DOHH2 (cell line): ENCODE measurements at regions not wholly inside any gene's neighbourhood (a gene's known extent, or its start where the extent isn't known, plus 50 kb on each side); places are given as distances from the start of the nearest gene placed in this dataset.

Experiments used
- H3F3A ChIP-seq: fragments of 200-600 bp; sonication (generic), shearing (Covaris generic); 2 replicates; pipeline ENCODE4 v1.6.0; 2016; ENCODE audit warnings: antibody characterized with exemption, mild to moderate bottlenecking; ENCODE audit not compliant: control insufficient read depth, insufficient read depth
- H3K27ac ChIP-seq: fragments of 200-600 bp; sonication (generic); 2 replicates; pipeline ENCODE4 v1.5.1; 2014; ENCODE audit warnings: low read depth, mild to moderate bottlenecking, low read length, moderate library complexity
- H3K27me3 ChIP-seq: fragments of 200-600 bp; sonication (generic); 2 replicates; pipeline ENCODE4 v1.6.1; 2014; ENCODE audit warnings: mild to moderate bottlenecking, low read length, mixed read lengths; ENCODE audit not compliant: control insufficient read depth
- H3K36me3 ChIP-seq: fragments of 200-600 bp; sonication (generic); 2 replicates; pipeline ENCODE4 v1.6.1; 2014; ENCODE audit warnings: mild to moderate bottlenecking, low read length, moderate library complexity, mixed read lengths; ENCODE audit not compliant: control insufficient read depth
- H3K4me1 ChIP-seq: fragments of 200-600 bp; sonication (generic); 2 replicates; pipeline ENCODE4 v1.6.1; 2014; ENCODE audit warnings: mild to moderate bottlenecking, low read length, mixed read lengths; ENCODE audit not compliant: control insufficient read depth
- H3K4me2 ChIP-seq: fragments of 200-600 bp; sonication (generic); 2 replicates; pipeline ENCODE4 v1.6.0; 2014; ENCODE audit warnings: mild to moderate bottlenecking, low read length, moderate library complexity
- H3K4me3 ChIP-seq: fragments of 200-600 bp; sonication (generic); 2 replicates; pipeline ENCODE4 v1.5.1; 2014; ENCODE audit warnings: mild to moderate bottlenecking, low read length, mixed read lengths
- H3K79me2 ChIP-seq: fragments of 200-600 bp; sonication (generic); 2 replicates; pipeline ENCODE4 v1.6.1; 2014; ENCODE audit warnings: mild to moderate bottlenecking, low read length, mixed read lengths; ENCODE audit not compliant: control insufficient read depth
- H3K9me2 ChIP-seq: fragments of 200-600 bp; sonication (generic); replicated peaks from 2 replicates; pipeline ENCODE4 v1.6.1; 2014; ENCODE audit warnings: mild to moderate bottlenecking, low read length, mixed read lengths; ENCODE audit not compliant: control insufficient read depth
- H3K9me3 ChIP-seq: fragments of 200-600 bp; sonication (generic); 2 replicates; pipeline ENCODE4 v1.6.1; 2014; ENCODE audit warnings: antibody characterized with exemption, low read length, mixed read lengths; ENCODE audit not compliant: control insufficient read depth, insufficient read depth
- H4K20me1 ChIP-seq: fragments of 200-600 bp; sonication (generic); 2 replicates; pipeline ENCODE4 v1.6.0; 2014; ENCODE audit warnings: low read depth, mild to moderate bottlenecking, antibody characterized with exemption, low read length, moderate library complexity; ENCODE audit not compliant: control insufficient read depth, insufficient read depth
- EZH2phosphoT487 ChIP-seq: fragments of 200-600 bp; sonication (generic); IDR thresholded peaks from 2 replicates; pipeline ENCODE4 v1.6.1; 2017; ENCODE audit warnings: borderline replicate concordance, mild to moderate bottlenecking, antibody characterized with exemption, low read length, moderate library complexity, mixed read lengths
- TF ChIP-seq, protein P1 (sequence below): fragments of 200-600 bp; sonication (generic); IDR thresholded peaks from one replicate; pipeline ENCODE4 v1.5.1; 2014; ENCODE audit warnings: antibody characterized with exemption, mild to moderate bottlenecking, low read depth, low read length; ENCODE audit not compliant: poor library complexity, severe bottlenecking

- H4K20me1 ChIP-seq: no peaks in the 10 kb centered on the region
- no peak overlapping the region for H3K4me2 ChIP-seq
- H3K4me1 ChIP-seq: no peaks in the 10 kb centered on the region
- TF ChIP-seq, protein P1, sequence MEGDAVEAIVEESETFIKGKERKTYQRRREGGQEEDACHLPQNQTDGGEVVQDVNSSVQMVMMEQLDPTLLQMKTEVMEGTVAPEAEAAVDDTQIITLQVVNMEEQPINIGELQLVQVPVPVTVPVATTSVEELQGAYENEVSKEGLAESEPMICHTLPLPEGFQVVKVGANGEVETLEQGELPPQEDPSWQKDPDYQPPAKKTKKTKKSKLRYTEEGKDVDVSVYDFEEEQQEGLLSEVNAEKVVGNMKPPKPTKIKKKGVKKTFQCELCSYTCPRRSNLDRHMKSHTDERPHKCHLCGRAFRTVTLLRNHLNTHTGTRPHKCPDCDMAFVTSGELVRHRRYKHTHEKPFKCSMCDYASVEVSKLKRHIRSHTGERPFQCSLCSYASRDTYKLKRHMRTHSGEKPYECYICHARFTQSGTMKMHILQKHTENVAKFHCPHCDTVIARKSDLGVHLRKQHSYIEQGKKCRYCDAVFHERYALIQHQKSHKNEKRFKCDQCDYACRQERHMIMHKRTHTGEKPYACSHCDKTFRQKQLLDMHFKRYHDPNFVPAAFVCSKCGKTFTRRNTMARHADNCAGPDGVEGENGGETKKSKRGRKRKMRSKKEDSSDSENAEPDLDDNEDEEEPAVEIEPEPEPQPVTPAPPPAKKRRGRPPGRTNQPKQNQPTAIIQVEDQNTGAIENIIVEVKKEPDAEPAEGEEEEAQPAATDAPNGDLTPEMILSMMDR: no peak
- TF ChIP-seq EZH2phosphoT487: no peak
- H3K79me2 ChIP-seq: no peaks in the 10 kb centered on the region
- H3K36me3 ChIP-seq: no peaks in the 10 kb centered on the region
- no peak overlapping the region for H3K4me3 ChIP-seq
- no peak overlapping the region for H3K27ac ChIP-seq
- H3F3A ChIP-seq: no peaks in the 10 kb centered on the region
- H3K9me2 ChIP-seq: no peaks in the 10 kb centered on the region
- no peaks in the 10 kb centered on the region for H3K9me3 ChIP-seq
- H3K27me3 ChIP-seq: peaks cover 8% of the 10 kb centered on the region
Measured at GRCh38 chr18:59787998-59788790, 91.0 kb upstream of the CCBE1 start.

- Histone ChIP-seq H3K4me1 (no peaks in the 10 kb centered on the region), H4K20me1 (no peaks in the 10 kb centered on the region), H3K79me2 (no peaks in the 10 kb centered on the region), H3K4me3 (no peak overlapping the region), H3K9me2 (no peaks in the 10 kb centered on the region), H3K4me2 (no peak overlapping the region), H3K27ac (no peak overlapping the region), H3F3A (no peaks in the 10 kb centered on the region), H3K27me3 (peaks cover 8% of the 10 kb centered on the region), H3K36me3 (no peaks in the 10 kb centered on the region), H3K9me3 (no peaks in the 10 kb centered on the region)
- TF ChIP-seq, protein P1: no peak
- no peak for TF ChIP-seq EZH2phosphoT487
Measured at GRCh38 chr18:59784694-59785093, 87.5 kb upstream of the CCBE1 start.

DNA sequence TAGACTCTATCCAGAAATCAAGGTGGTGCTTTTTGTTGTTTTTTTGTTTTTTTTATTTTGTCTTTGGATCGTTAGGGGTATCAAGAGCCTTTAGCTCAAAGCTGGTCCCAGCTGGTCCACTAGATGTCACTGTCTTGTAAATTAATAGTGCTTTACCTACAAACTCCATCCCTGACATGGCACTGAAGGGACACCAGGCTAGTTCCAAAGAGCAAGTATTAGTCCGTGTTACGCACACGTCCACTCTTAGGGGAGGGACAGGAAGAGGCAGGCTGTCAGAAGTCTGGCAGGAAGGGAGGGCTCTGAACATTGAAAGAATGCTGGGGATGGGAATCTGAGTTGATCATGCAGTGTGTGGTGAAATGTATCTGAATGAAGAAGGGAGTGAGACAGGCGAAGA lies 85.9 kb upstream of the CCBE1 start:
- H3K4me2 ChIP-seq: no peak overlapping the region
- H3K36me3 ChIP-seq: no peaks in the 10 kb centered on the region
- no peak overlapping the region for H3K4me3 ChIP-seq
- peaks cover 8% of the 10 kb centered on the region for H3K27me3 ChIP-seq
- no peaks in the 10 kb centered on the region for H3K9me3 ChIP-seq
- H4K20me1 ChIP-seq: no peaks in the 10 kb centered on the region
- H3K4me1 ChIP-seq: no peaks in the 10 kb centered on the region
- TF ChIP-seq, protein P1: peak; percentile 67
- TF ChIP-seq EZH2phosphoT487: no peak
- H3K9me2 ChIP-seq: no peaks in the 10 kb centered on the region
- H3F3A ChIP-seq: no peaks in the 10 kb centered on the region
- H3K27ac ChIP-seq: no peak overlapping the region
- H3K79me2 ChIP-seq: no peaks in the 10 kb centered on the region
